HepG2 (cell line): ENCODE measurements at regions not wholly inside any gene's neighbourhood (a gene's known extent, or its start where the extent isn't known, plus 50 kb on each side); places are given as distances from the start of the nearest gene placed in this dataset.

Source experiments
- CBFB ChIP-seq: sonication (generic); formaldehyde crosslinking; IDR thresholded peaks from 2 replicates; pipeline ENCODE4 v1.4.0; 2020; ENCODE audit warnings: missing genetic modification reagents
- CREB1 ChIP-seq, 2 experiments: fragments of 450-650 bp in 1 of 2; IDR thresholded peaks; 2 replicates each; pipeline ENCODE4 v1.6.1; 2016 to 2017; ENCODE audit warnings: control low read depth in 1 of 2, mild to moderate bottlenecking in 1 of 2, missing compliant biosample characterization in 1 of 2, missing genetic modification characterization in 1 of 2
- EP300 ChIP-seq, 3 experiments: sonication (generic) in 1 of 3; formaldehyde crosslinking in 1 of 3; IDR thresholded peaks; 2 replicates each; pipeline versions ENCODE4 v1.5.1 to v1.6.1; 2011 to 2020; ENCODE audit warnings: low read depth in 2 of 3, low read length in 2 of 3, borderline replicate concordance in 1 of 3, improper control_type of control experiment in 1 of 3, mild to moderate bottlenecking in 1 of 3, missing genetic modification reagents in 1 of 3, moderate library complexity in 1 of 3
- HNRNPUL1 ChIP-seq: fragments of 200-400 bp; formaldehyde crosslinking; IDR thresholded peaks from 2 replicates; pipeline ENCODE4 v1.6.1; 2017; ENCODE audit warnings: low read depth, mild to moderate bottlenecking, low read length, moderate library complexity
- MEF2D ChIP-seq: sonication (generic); formaldehyde crosslinking; IDR thresholded peaks from 2 replicates; pipeline ENCODE4 v1.5.1; 2020; ENCODE audit warnings: mild to moderate bottlenecking, missing genetic modification reagents
- NCOA2 ChIP-seq: sonication (generic); formaldehyde crosslinking; IDR thresholded peaks from 2 replicates; pipeline ENCODE4 v1.8.0; 2022; ENCODE audit warnings: inconsistent platforms
- NFE2L2 ChIP-seq: fragments of 150-350 bp; IDR thresholded peaks from 2 replicates; pipeline ENCODE4 v1.6.1; 2014; ENCODE audit warnings: low read length
- POGZ ChIP-seq: sonication (generic); formaldehyde crosslinking; IDR thresholded peaks from 2 replicates; pipeline ENCODE4 v1.4.0; 2020; ENCODE audit warnings: mild to moderate bottlenecking, missing genetic modification reagents
- RBFOX2 ChIP-seq: fragments of 200-400 bp; formaldehyde crosslinking; IDR thresholded peaks from 2 replicates; pipeline ENCODE4 v1.6.1; 2017; ENCODE audit warnings: low read depth, mild to moderate bottlenecking, low read length
- RXRA ChIP-seq: sonication (generic); formaldehyde crosslinking; IDR thresholded peaks from 2 replicates; pipeline ENCODE4 v1.5.1; 2020; ENCODE audit warnings: missing genetic modification reagents
- SAP130 ChIP-seq: IDR thresholded peaks from 2 replicates; pipeline ENCODE4 v1.6.1; 2016; ENCODE audit warnings: low read depth
- SIN3A ChIP-seq: IDR thresholded peaks from 2 replicates; pipeline ENCODE4 v1.6.1; 2011; ENCODE audit warnings: low read depth, mild to moderate bottlenecking, control low read depth, low read length, borderline replicate concordance
- ZFP41 ChIP-seq: sonication (generic); formaldehyde crosslinking; IDR thresholded peaks from 2 replicates; pipeline ENCODE4 v1.4.0; 2020; ENCODE audit warnings: mild to moderate bottlenecking, missing genetic modification reagents, borderline replicate concordance
- ZNF205 ChIP-seq: IDR thresholded peaks from 2 replicates; pipeline ENCODE4 v1.6.1; 2018; ENCODE audit warnings: missing biosample characterization, missing genetic modification reagents
- ZNF331 ChIP-seq: sonication (generic); formaldehyde crosslinking; IDR thresholded peaks from 2 replicates; pipeline ENCODE4 v1.4.0; 2020; ENCODE audit warnings: missing genetic modification reagents
- ZNF530 ChIP-seq: sonication (generic); formaldehyde crosslinking; IDR thresholded peaks from 2 replicates; pipeline ENCODE4 v1.5.0; 2020; ENCODE audit warnings: low read depth, mild to moderate bottlenecking, missing genetic modification reagents
- ZNF703 ChIP-seq: sonication (generic); formaldehyde crosslinking; IDR thresholded peaks from 2 replicates; pipeline ENCODE4 v1.5.1; 2020; ENCODE audit warnings: missing genetic modification reagents, mild to moderate bottlenecking, moderate library complexity, borderline replicate concordance
- ZNF747 ChIP-seq: sonication (generic); formaldehyde crosslinking; IDR thresholded peaks from 2 replicates; pipeline ENCODE4 v1.8.1; 2023; ENCODE audit warnings: missing genetic modification reagents, mild to moderate bottlenecking, borderline replicate concordance
- TF ChIP-seq, protein P1 (sequence below): sonication (generic); formaldehyde crosslinking; IDR thresholded peaks from 2 replicates; pipeline ENCODE4 v1.8.0; 2022; ENCODE audit warnings: low read depth, missing genetic modification reagents
- TF ChIP-seq, protein P2 (sequence below): sonication (generic); formaldehyde crosslinking; IDR thresholded peaks from 2 replicates; pipeline ENCODE4 v1.9.0; 2022; ENCODE audit warnings: missing genetic modification reagents, mild to moderate bottlenecking, borderline replicate concordance
- TF ChIP-seq, protein P3 (sequence below): sonication (generic); formaldehyde crosslinking; IDR thresholded peaks from 2 replicates; pipeline ENCODE4 v1.8.0; 2022; ENCODE audit warnings: mild to moderate bottlenecking, missing genetic modification reagents, borderline replicate concordance

DNA sequence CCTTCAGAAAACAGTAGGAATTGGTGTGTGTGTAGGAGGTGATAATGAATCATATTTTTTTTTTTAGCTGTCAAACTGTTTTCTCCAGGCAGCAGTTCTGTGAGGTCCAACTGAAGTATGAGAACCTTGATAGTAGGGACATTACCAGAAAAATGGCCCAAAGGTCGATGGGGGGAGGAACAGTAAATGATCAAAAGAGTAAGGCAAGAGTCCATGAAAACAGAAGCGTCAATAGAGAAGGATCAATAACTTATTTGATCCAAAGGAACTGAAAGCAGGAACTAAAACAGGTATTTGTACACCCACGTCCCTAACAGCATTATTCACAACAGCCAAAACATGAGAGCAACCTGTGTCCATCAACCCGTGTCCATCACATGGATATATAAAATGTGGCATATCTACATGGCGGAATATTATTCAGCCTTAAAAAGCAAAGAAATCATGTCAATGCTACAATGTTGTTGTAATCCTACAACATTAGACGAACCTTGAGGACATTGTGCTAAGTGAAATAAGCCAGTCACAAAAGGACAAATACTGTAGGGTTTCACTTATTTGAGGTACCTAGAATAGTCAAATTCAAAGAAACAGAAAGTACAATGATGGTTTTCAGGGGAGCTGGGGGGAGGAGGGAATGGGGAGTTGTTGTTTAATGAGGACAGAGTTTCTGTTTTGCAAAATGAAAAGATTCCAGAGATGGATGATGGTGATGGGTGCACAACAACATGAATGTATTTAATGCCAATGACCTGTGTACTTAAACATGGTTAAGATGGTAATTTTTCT lies 214.0 kb upstream of the KLF14 start (continued):
- TF ChIP-seq, protein P1, sequence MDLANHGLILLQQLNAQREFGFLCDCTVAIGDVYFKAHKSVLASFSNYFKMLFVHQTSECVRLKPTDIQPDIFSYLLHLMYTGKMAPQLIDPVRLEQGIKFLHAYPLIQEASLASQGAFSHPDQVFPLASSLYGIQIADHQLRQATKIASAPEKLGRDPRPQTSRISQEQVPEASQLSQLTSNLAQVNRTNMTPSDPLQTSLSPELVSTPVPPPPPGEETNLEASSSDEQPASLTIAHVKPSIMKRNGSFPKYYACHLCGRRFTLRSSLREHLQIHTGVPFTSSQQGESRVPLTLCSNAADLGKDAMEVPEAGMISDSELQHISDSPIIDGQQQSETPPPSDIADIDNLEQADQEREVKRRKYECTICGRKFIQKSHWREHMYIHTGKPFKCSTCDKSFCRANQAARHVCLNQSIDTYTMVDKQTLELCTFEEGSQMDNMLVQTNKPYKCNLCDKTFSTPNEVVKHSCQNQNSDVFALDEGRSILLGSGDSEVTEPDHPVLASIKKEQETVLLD (CRISPR knock-in tag): no peak
- TF ChIP-seq, protein P2, sequence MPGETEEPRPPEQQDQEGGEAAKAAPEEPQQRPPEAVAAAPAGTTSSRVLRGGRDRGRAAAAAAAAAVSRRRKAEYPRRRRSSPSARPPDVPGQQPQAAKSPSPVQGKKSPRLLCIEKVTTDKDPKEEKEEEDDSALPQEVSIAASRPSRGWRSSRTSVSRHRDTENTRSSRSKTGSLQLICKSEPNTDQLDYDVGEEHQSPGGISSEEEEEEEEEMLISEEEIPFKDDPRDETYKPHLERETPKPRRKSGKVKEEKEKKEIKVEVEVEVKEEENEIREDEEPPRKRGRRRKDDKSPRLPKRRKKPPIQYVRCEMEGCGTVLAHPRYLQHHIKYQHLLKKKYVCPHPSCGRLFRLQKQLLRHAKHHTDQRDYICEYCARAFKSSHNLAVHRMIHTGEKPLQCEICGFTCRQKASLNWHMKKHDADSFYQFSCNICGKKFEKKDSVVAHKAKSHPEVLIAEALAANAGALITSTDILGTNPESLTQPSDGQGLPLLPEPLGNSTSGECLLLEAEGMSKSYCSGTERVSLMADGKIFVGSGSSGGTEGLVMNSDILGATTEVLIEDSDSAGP (CRISPR knock-in tag): no peak
- TF ChIP-seq POGZ (CRISPR knock-in tag): peak; percentile 84
- TF ChIP-seq RXRA (CRISPR knock-in tag): no peak
- TF ChIP-seq NFE2L2: no peak
- no peak for TF ChIP-seq ZNF530 (CRISPR knock-in tag)
- TF ChIP-seq MEF2D (CRISPR knock-in tag): peak; percentile 42; the same call in 1 of the 2 replicates
- no peak for TF ChIP-seq CREB1 (IDR thresholded peaks at IDR 0.05)
- TF ChIP-seq CREB1 (CRISPR knock-in tag; IDR thresholded peaks at IDR 0.05): peak; percentile 55; the same call in 1 of the 2 replicates
- TF ChIP-seq ZNF747 (CRISPR knock-in tag): no peak
- no peak for TF ChIP-seq HNRNPUL1
- no peak for TF ChIP-seq ZFP41 (CRISPR knock-in tag)
- no peak for TF ChIP-seq RBFOX2
- peak in 1 of 2 experiments; percentile 69; a peak in 2 of 4 replicates for TF ChIP-seq EP300 (IDR thresholded peaks at IDR 0.05; ENCODE audit: low read depth in 2 of 2, low read length in 2 of 2)
- no peak for TF ChIP-seq EP300 (CRISPR knock-in tag; IDR thresholded peaks at IDR 0.05; ENCODE audit: borderline replicate concordance)
- TF ChIP-seq SAP130 (CRISPR knock-in tag): peak; percentile 19; the same call in 1 of the 2 replicates
- no peak for TF ChIP-seq SIN3A
- no peak for TF ChIP-seq ZNF205
- no peak for TF ChIP-seq ZNF331 (CRISPR knock-in tag)
- peak; percentile 83 for TF ChIP-seq NCOA2 (CRISPR knock-in tag)
- TF ChIP-seq, protein P3, sequence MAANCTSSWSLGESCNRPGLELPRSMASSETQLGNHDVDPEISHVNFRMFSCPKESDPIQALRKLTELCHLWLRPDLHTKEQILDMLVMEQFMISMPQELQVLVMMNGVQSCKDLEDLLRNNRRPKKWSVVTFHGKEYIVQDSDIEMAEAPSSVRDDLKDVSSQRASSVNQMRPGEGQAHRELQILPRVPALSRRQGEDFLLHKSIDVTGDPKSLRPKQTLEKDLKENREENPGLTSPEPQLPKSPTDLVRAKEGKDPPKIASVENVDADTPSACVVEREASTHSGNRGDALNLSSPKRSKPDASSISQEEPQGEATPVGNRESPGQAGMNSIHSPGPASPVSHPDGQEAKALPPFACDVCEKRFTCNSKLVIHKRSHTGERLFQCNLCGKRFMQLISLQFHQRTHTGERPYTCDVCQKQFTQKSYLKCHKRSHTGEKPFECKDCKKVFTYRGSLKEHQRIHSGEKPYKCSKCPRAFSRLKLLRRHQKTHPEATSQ: no peak
- TF ChIP-seq ZNF703 (CRISPR knock-in tag): no peak
- no peak for TF ChIP-seq CBFB (CRISPR knock-in tag)
